Prostate gland (tissue), 2 donors: ENCODE measurements at regions not wholly inside any gene's neighbourhood (a gene's known extent, or its start where the extent isn't known, plus 50 kb on each side); places are given as distances from the start of the nearest gene placed in this dataset.

Experiments used
- CTCF ChIP-seq, 4 experiments: fragments of 200-600 bp in 2 of 4; fragments of 450-650 bp in 2 of 4; sonication (generic) in 2 of 4; IDR thresholded peaks; 1 replicate in 3 of 4; 2 replicates in 1 of 4; pipeline ENCODE4 v1.5.1; 2016 to 2019; ENCODE audit warnings: antibody characterized with exemption in 4 of 4, mild to moderate bottlenecking in 2 of 4, moderate library complexity in 2 of 4
- POLR2A ChIP-seq: fragments of 450-650 bp; IDR thresholded peaks from one replicate; pipeline ENCODE4 v1.6.1; 2016; ENCODE audit warnings: antibody characterized with exemption, mild to moderate bottlenecking

- TF ChIP-seq CTCF (IDR thresholded peaks at IDR 0.05) = no peak
- TF ChIP-seq POLR2A = no peak
Observed at GRCh38 chr11:90911192-90911591, 688.3 kb upstream of the CHORDC1 start.
